Nephron (organoid): ENCODE measurements at regions not wholly inside any gene's neighbourhood (a gene's known extent, or its start where the extent isn't known, plus 50 kb on each side); places are given as distances from the start of the nearest gene placed in this dataset.

ENCODE experiments used
- H3K27ac Mint-ChIP-seq, 3 experiments: 2 replicates each; pipeline ENCODE4 v1.8.0; 2020; ENCODE audit warnings: mixed read lengths in 3 of 3, mild to moderate bottlenecking in 2 of 3, moderate library complexity in 1 of 3
- H3K27me3 Mint-ChIP-seq: 2 replicates; pipeline ENCODE4 v1.8.0; 2021; ENCODE audit warnings: low read depth, mild to moderate bottlenecking, moderate library complexity, mixed read lengths
- H3K36me3 Mint-ChIP-seq: 2 replicates; pipeline ENCODE4 v1.8.0; 2020; ENCODE audit warnings: low read depth, mixed read lengths
- H3K4me1 Mint-ChIP-seq: 2 replicates; pipeline ENCODE4 v1.8.0; 2020; ENCODE audit warnings: mixed read lengths
- H3K4me3 Mint-ChIP-seq, 3 experiments: 2 replicates each; pipeline ENCODE4 v1.8.0; 2020; ENCODE audit warnings: mild to moderate bottlenecking in 3 of 3, mixed read lengths in 3 of 3, moderate library complexity in 2 of 3
- H3K9me3 Mint-ChIP-seq: 2 replicates; pipeline ENCODE4 v1.8.0; 2020; ENCODE audit warnings: mixed read lengths
- CTCF ChIP-seq, 3 experiments: fragments of 200-600 bp; sonication (generic); IDR thresholded peaks; one replicate each; pipeline ENCODE4 v1.5.0; 2021; ENCODE audit warnings: antibody characterized with exemption in 3 of 3; ENCODE audit not compliant: unreplicated experiment in 3 of 3

GRCh38 chr6:11432713-11433450, 104.7 kb upstream of the TMEM170B start:
- Mint-ChIP-seq H3K27ac (no peak overlapping the region), H3K4me3 (no peak overlapping the region), H3K4me1 (peaks cover 19% of the 10 kb centered on the region), H3K27me3 (peaks cover 3% of the 10 kb centered on the region), H3K36me3 (no peaks in the 10 kb centered on the region), H3K9me3 (no peaks in the 10 kb centered on the region)
- TF ChIP-seq CTCF (IDR thresholded peaks at IDR 0.05; ENCODE audit: unreplicated experiment in 3 of 3): no peak

GRCh38 chr6:11432091-11432490, 105.5 kb upstream of the TMEM170B start:
- H3K4me1 Mint-ChIP-seq: peaks cover 24% of the 10 kb centered on the region
- no peak overlapping the region for H3K27ac Mint-ChIP-seq
- H3K36me3 Mint-ChIP-seq: no peaks in the 10 kb centered on the region
- no peak for TF ChIP-seq CTCF (IDR thresholded peaks at IDR 0.05; ENCODE audit: unreplicated experiment in 3 of 3)
- no peak overlapping the region for H3K4me3 Mint-ChIP-seq
- no peaks in the 10 kb centered on the region for H3K9me3 Mint-ChIP-seq
- H3K27me3 Mint-ChIP-seq: peaks cover 3% of the 10 kb centered on the region

GRCh38 chr6:11431455-11431937, 106.1 kb upstream of the TMEM170B start:
- Mint-ChIP-seq H3K27me3 (peaks cover 3% of the 10 kb centered on the region), H3K4me3 (no peak overlapping the region), H3K4me1 (peaks cover 28% of the 10 kb centered on the region), H3K9me3 (no peaks in the 10 kb centered on the region), H3K36me3 (no peaks in the 10 kb centered on the region), H3K27ac (peak overlapping the region in 1 of 3 experiments; percentile 10)
- no peak for TF ChIP-seq CTCF (IDR thresholded peaks at IDR 0.05; ENCODE audit: unreplicated experiment in 3 of 3)

- Mint-ChIP-seq H3K36me3 (no peaks in the 10 kb centered on the region), H3K4me1 (peaks cover 28% of the 10 kb centered on the region), H3K4me3 (no peak overlapping the region), H3K27me3 (no peaks in the 10 kb centered on the region), H3K27ac (peak overlapping the region in 2 of 3 experiments; percentile 43 to 47), H3K9me3 (no peaks in the 10 kb centered on the region)
- TF ChIP-seq CTCF (IDR thresholded peaks at IDR 0.05; ENCODE audit: unreplicated experiment in 3 of 3): no peak
Observed at GRCh38 chr6:11430036-11430435, 107.5 kb upstream of the TMEM170B start.

- H3K36me3 Mint-ChIP-seq: no peaks in the 10 kb centered on the region
- no peaks in the 10 kb centered on the region for H3K27me3 Mint-ChIP-seq
Observed at GRCh38 chr6:11429577-11429976, 108.0 kb upstream of the TMEM170B start.

More at GRCh38 chr6:11429577-11429976, 108.0 kb upstream of the TMEM170B start:
- Mint-ChIP-seq H3K27ac (peak overlapping the region; percentile 21 to 47 (median 37)), H3K9me3 (no peaks in the 10 kb centered on the region), H3K4me1 (peaks cover 28% of the 10 kb centered on the region), H3K4me3 (no peak overlapping the region)
- no peak for TF ChIP-seq CTCF (IDR thresholded peaks at IDR 0.05; ENCODE audit: unreplicated experiment in 3 of 3)
